ENCODE measurements at regions not wholly inside any gene's neighbourhood (a gene's known extent, or its start where the extent isn't known, plus 50 kb on each side); places are given as distances from the start of the nearest gene placed in this dataset.

DNA sequence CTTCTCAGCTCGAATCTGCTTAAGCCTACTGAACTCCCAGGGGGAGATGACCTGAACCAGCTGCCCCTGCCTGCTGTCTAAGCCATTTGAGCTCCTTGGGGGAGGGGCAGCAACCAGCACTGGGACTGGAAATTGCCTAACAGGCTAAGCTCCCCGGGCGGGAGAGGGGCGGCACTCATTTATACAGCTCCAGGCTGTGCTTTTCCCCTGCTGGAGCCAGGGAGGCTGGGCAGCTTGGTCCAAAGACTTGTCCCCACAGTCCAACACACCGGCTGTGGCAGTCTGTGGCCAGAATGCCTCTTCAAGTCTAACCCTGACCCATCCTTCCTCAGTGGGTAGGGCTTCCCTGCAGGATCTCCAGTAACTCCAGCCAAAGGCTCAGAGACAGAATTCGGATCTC is 1241.5 kb downstream of the ROBO2 start:
- no peak for DNase-seq (ENCODE audit: low spot score)
- TF ChIP-seq, protein P1, sequence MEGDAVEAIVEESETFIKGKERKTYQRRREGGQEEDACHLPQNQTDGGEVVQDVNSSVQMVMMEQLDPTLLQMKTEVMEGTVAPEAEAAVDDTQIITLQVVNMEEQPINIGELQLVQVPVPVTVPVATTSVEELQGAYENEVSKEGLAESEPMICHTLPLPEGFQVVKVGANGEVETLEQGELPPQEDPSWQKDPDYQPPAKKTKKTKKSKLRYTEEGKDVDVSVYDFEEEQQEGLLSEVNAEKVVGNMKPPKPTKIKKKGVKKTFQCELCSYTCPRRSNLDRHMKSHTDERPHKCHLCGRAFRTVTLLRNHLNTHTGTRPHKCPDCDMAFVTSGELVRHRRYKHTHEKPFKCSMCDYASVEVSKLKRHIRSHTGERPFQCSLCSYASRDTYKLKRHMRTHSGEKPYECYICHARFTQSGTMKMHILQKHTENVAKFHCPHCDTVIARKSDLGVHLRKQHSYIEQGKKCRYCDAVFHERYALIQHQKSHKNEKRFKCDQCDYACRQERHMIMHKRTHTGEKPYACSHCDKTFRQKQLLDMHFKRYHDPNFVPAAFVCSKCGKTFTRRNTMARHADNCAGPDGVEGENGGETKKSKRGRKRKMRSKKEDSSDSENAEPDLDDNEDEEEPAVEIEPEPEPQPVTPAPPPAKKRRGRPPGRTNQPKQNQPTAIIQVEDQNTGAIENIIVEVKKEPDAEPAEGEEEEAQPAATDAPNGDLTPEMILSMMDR (IDR thresholded peaks at IDR 0.05; ENCODE audit: extremely low read depth, insufficient read depth, missing control alignments), result no peak
- in situ Hi-C loops (cut with MboI; ENCODE audit: low pct_unique_long_range_greater_than_20kb, low sequenced_read_pairs, unreplicated experiment), result no loop called here

DNA sequence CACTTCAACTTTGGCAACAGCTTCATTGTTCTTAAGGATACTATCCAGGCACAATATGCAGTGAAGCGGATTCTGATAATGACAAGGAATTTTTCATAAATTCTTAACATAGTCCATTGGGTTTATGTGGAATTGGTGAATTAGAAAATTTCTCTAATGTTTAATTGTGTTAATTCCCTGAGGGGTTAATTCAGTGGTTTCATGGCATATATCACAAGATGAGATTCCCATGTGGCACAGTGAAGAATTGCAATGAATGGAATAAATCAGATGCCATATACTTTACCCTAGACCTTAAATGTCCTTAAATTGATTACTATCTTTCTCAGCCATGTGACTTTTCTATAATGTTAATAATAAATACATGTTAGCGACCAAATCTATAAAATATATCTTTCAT is 1244.1 kb downstream of the ROBO2 start:
- no peak for DNase-seq (ENCODE audit: low spot score)
- TF ChIP-seq, protein P1 (IDR thresholded peaks at IDR 0.05; ENCODE audit: extremely low read depth, insufficient read depth, missing control alignments), result no peak
- in situ Hi-C loops (cut with MboI; ENCODE audit: low pct_unique_long_range_greater_than_20kb, low sequenced_read_pairs, unreplicated experiment), result no loop called here

DNA sequence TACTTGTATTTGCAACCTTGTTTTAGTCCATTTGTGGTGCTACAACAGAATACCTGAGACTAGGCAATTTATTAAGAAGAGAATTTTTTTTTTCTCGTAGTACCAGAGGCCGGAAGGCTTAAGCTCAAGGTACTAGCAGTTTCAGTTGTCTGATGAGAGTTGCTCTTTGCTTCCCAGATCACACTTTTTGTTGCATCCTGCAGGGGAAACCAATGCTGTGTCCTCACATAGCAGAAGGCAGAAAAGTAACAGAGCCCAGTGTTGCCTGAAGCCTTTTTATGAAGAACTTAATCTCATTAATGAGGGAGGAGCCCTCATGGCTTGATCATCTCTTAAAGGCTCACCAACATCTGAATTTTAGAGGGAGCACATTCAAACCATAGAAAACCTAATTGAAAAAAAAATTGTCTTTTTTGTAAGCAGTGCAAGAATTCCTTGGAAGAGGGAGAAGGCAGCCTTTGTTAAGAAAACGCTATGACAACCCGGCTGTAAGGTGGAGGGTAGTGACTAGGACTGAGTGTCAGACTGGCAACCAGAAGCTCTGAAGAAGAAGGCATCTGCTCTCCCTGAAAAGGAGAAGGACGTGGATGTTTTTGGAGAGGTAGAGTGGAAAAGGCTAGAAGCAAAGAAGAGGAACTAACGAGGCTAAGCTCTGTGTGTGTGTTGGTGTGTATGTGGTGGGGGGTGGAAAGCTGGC is 1245.3 kb downstream of the ROBO2 start:
- DNase-seq (ENCODE audit: low spot score), result no peak
- TF ChIP-seq, protein P1 (IDR thresholded peaks at IDR 0.05; ENCODE audit: extremely low read depth, insufficient read depth, missing control alignments), result no peak
- in situ Hi-C loops (cut with MboI; ENCODE audit: low pct_unique_long_range_greater_than_20kb, low sequenced_read_pairs, unreplicated experiment), result no loop called here

DNA sequence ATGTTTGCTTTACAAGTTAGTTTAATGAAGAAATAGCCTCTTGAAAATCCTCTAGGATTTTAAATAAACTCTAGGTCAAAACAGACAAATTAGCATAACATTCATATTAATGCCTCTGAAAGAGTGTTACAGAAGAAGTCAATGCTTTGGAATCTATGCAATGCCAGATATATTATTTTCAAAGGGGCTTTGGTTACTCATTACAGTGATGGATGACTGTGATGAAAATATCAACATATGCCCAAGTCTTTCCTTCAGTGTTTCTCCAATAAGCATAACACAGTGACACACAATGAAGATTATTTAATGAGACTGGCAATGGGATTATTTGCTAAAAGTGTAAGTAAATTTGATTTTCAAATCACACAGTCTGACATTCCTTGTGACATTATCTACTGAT is 1247.2 kb downstream of the ROBO2 start:
- no peak for DNase-seq (ENCODE audit: low spot score)
- TF ChIP-seq, protein P1 (IDR thresholded peaks at IDR 0.05; ENCODE audit: extremely low read depth, insufficient read depth, missing control alignments), result no peak
- in situ Hi-C loops (cut with MboI; ENCODE audit: low pct_unique_long_range_greater_than_20kb, low sequenced_read_pairs, unreplicated experiment), result no loop called here

DNA sequence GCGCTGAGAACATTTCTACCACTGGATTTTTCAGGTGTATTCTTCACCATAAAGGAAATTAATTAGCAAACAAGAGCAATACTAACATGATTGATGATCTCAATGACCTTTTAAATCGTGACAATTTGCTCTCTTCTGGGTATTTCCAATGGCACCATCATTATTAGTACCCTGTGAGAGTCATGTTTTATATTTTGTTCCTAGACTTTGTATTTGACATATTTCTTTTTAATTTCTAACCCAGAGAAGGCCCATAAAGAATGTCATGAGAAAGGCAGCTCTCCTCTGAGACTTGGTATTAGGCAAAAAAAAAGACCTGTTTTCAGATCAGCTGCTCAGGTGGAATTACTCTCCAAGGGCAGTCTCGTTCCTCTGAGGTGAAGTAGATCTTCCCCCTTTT is 1253.4 kb downstream of the ROBO2 start:
- no peak for DNase-seq (ENCODE audit: low spot score)
- TF ChIP-seq, protein P1 (IDR thresholded peaks at IDR 0.05; ENCODE audit: extremely low read depth, insufficient read depth, missing control alignments), result no peak
- in situ Hi-C loops (cut with MboI; ENCODE audit: low pct_unique_long_range_greater_than_20kb, low sequenced_read_pairs, unreplicated experiment), result no loop called here

DNA sequence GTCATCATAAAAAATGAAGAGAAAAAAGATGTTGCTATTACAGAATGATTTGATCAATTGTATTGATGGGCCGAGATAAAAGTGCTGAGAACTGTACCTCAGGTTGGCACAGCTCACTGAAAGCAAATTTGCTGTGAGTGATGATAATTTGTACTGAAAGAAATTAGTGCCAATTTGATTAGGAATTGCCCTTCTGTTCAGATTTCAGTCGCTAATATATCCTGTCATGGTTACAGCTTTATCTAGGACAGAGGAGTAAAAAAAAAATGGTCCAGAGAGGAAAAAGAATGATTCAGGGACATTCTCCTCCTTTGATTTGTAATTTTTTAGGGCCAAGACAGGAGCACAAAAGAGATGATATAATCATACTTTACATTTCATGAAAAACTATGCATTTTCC is 1264.2 kb downstream of the ROBO2 start:
- no peak for DNase-seq (ENCODE audit: low spot score)
- in situ Hi-C loops (cut with MboI; ENCODE audit: low pct_unique_long_range_greater_than_20kb, low sequenced_read_pairs, unreplicated experiment), result no loop called here
- TF ChIP-seq, protein P1 (IDR thresholded peaks at IDR 0.05; ENCODE audit: extremely low read depth, insufficient read depth, missing control alignments), result no peak
